Gastrocnemius medialis (tissue), 4 donors: ENCODE measurements at regions not wholly inside any gene's neighbourhood (a gene's known extent, or its start where the extent isn't known, plus 50 kb on each side); places are given as distances from the start of the nearest gene placed in this dataset.

Experiments used
- ATAC-seq, 2 donors: fragments of 150-250 bp; one replicate each; pipeline ENCODE4 v1.9.1; 2016
- DNase-seq, 2 donors: peaks; one replicate each; pipeline ENCODE4 v3.0.0-alpha.2; 2019
- H3K27ac ChIP-seq, 4 donors: fragments of 200-600 bp; sonication (generic); 1 replicate in 1 of 4; 2 replicates in 3 of 4; pipeline ENCODE4 v1.5.1; 2016 to 2018; ENCODE audit warnings: mild to moderate bottlenecking in 2 of 4, moderate library complexity in 1 of 4
- H3K27me3 ChIP-seq, 3 donors: fragments of 200-600 bp; sonication (generic) in 2 of 3; 1 replicate in 1 of 3; 2 replicates in 2 of 3; pipeline versions ENCODE4 v1.5.1 to v1.6.0; 2016 to 2019; ENCODE audit warnings: mild to moderate bottlenecking in 1 of 3, moderate library complexity in 1 of 3
- H3K36me3 ChIP-seq, 2 donors: fragments of 200-600 bp; sonication (generic) in 1 of 2; one replicate each; pipeline ENCODE4 v1.5.1; 2017 to 2018
- H3K4me1 ChIP-seq, 2 donors: fragments of 200-600 bp; sonication (generic) in 1 of 2; one replicate each; pipeline ENCODE4 v1.5.1; 2016 to 2017; ENCODE audit warnings: mild to moderate bottlenecking in 2 of 2
- H3K4me3 ChIP-seq, 4 donors: fragments of 200-600 bp; sonication (generic) in 3 of 4; 1 replicate in 1 of 4; 2 replicates in 3 of 4; pipeline ENCODE4 v1.5.1; 2016 to 2019; ENCODE audit warnings: mild to moderate bottlenecking in 2 of 4
- H3K9me3 ChIP-seq, 3 donors: fragments of 200-600 bp; sonication (generic) in 2 of 3; 1 replicate in 1 of 3; 2 replicates in 2 of 3; pipeline ENCODE4 v1.5.1; 2016 to 2019
- CTCF ChIP-seq, 5 experiments: fragments of 450-650 bp in 3 of 5; fragments of 200-600 bp in 2 of 5; sonication (generic) in 2 of 5; IDR thresholded peaks in 4 of 5; conservative IDR thresholded peaks in 1 of 5; 1 replicate in 4 of 5; 2 replicates in 1 of 5; pipeline ENCODE4 v1.5.1; 2016 to 2019; ENCODE audit warnings: antibody characterized with exemption in 5 of 5, mild to moderate bottlenecking in 3 of 5, moderate library complexity in 3 of 5
- POLR2A ChIP-seq, 2 donors: fragments of 450-650 bp; IDR thresholded peaks; one replicate each; pipeline ENCODE4 v1.6.1; 2017; ENCODE audit warnings: antibody characterized with exemption in 2 of 2, mild to moderate bottlenecking in 2 of 2, moderate library complexity in 2 of 2
- in situ Hi-C, 4 donors: fragments of 200-750 bp; cut with MboI; loops; one replicate each; pipeline versions ENCODE4 v1.15.0 to v1.8.0; 2017; ENCODE audit warnings: low sequenced_read_pairs in 4 of 4
- intact Hi-C: fragments of 100-400 bp; cut with DNase I; formaldehyde crosslinking; loops from one replicate; pipeline ENCODE4 v1.15.1; 2023; ENCODE audit warnings: low total_unique reads

- TF ChIP-seq POLR2A (IDR thresholded peaks at IDR 0.05), result no peak
- TF ChIP-seq CTCF (IDR thresholded peaks at IDR 0.05 in 4 of 5, conservative IDR thresholded peaks at IDR 0.05 in 1 of 5), result no peak
- H3K4me3 ChIP-seq, result no peak overlapping the region
- no peak overlapping the region for H3K27ac ChIP-seq
- in situ Hi-C loops (no loop called here), intact Hi-C loops (no loop called here)
- no peaks in the 10 kb centered on the region for H3K27me3 ChIP-seq
- ATAC-seq (no peak), DNase-seq (no peak)
- no peaks in the 10 kb centered on the region for H3K36me3 ChIP-seq
- no peaks in the 10 kb centered on the region for H3K9me3 ChIP-seq
- peaks cover 0 to 6% of the 10 kb centered on the region in 2 donors for H3K4me1 ChIP-seq
Observed at GRCh38 chr12:105554223-105554678, 223.8 kb downstream of the C12orf75 start.

- intact Hi-C loops (no loop called here), in situ Hi-C loops (no loop called here)
- no peak overlapping the region for H3K4me3 ChIP-seq
- H3K36me3 ChIP-seq, result no peaks in the 10 kb centered on the region
- H3K9me3 ChIP-seq, result no peaks in the 10 kb centered on the region
- ATAC-seq, result no peak
- DNase-seq, result no peak
- H3K4me1 ChIP-seq, result peaks cover 0 to 6% of the 10 kb centered on the region in 2 donors
- no peaks in the 10 kb centered on the region for H3K27me3 ChIP-seq
- TF ChIP-seq POLR2A (IDR thresholded peaks at IDR 0.05), result no peak
- TF ChIP-seq CTCF (IDR thresholded peaks at IDR 0.05 in 4 of 5, conservative IDR thresholded peaks at IDR 0.05 in 1 of 5), result no peak
- no peak overlapping the region for H3K27ac ChIP-seq
Observed at GRCh38 chr12:105554856-105555255, 224.4 kb downstream of the C12orf75 start.

GRCh38 chr12:105555556-105556295 lies 225.2 kb downstream of the C12orf75 start:
- DNase-seq (no peak), ATAC-seq (no peak)
- Histone ChIP-seq H3K9me3 (no peaks in the 10 kb centered on the region), H3K27ac (no peak overlapping the region), H3K4me3 (no peak overlapping the region), H3K36me3 (no peaks in the 10 kb centered on the region), H3K4me1 (peaks cover 0 to 6% of the 10 kb centered on the region in 2 donors), H3K27me3 (no peaks in the 10 kb centered on the region)
- in situ Hi-C loops, result no loop called here
- intact Hi-C loops, result no loop called here
- TF ChIP-seq POLR2A (IDR thresholded peaks at IDR 0.05) (no peak), CTCF (IDR thresholded peaks at IDR 0.05 in 4 of 5, conservative IDR thresholded peaks at IDR 0.05 in 1 of 5) (no peak)

GRCh38 chr12:105559310-105559709 lies 228.8 kb downstream of the C12orf75 start:
- no peak for TF ChIP-seq POLR2A (IDR thresholded peaks at IDR 0.05)
- no peak for TF ChIP-seq CTCF (IDR thresholded peaks at IDR 0.05 in 4 of 5, conservative IDR thresholded peaks at IDR 0.05 in 1 of 5)
- peaks cover 17% of the 10 kb centered on the region in 2 donors for H3K4me1 ChIP-seq
- H3K27me3 ChIP-seq, result no peaks in the 10 kb centered on the region
- ATAC-seq, result no peak
- H3K36me3 ChIP-seq, result no peaks in the 10 kb centered on the region
- intact Hi-C loops, result no loop called here
- H3K4me3 ChIP-seq, result no peak overlapping the region
- DNase-seq, result no peak
- no peak overlapping the region for H3K27ac ChIP-seq
- in situ Hi-C loops, result no loop called here
- no peaks in the 10 kb centered on the region for H3K9me3 ChIP-seq
